ENCODE measurements at regions not wholly inside any gene's neighbourhood (a gene's known extent, or its start where the extent isn't known, plus 50 kb on each side); places are given as distances from the start of the nearest gene placed in this dataset.

GRCh38 chr5:15334551-15335266, 165.3 kb upstream of the FBXL7 start:
- DNase-seq (ENCODE audit: extremely low spot score in 2 of 2), result no peak
- no peak for TF ChIP-seq CTCF (IDR thresholded peaks at IDR 0.05)
- no peak for TF ChIP-seq POLR2AphosphoS5 (IDR thresholded peaks at IDR 0.05; ENCODE audit: insufficient read depth in 1 of 2, low read depth in 1 of 2)
- no peak for TF ChIP-seq POLR2A (IDR thresholded peaks at IDR 0.05)
- Histone ChIP-seq H3K27ac (no peak overlapping the region), H3K36me3 (no peaks in the 10 kb centered on the region), H3K4me3 (no peak overlapping the region), H3K9me3 (no peaks in the 10 kb centered on the region), H3K4me1 (no peaks in the 10 kb centered on the region), H3K27me3 (no peaks in the 10 kb centered on the region)
- intact Hi-C loops (cut with DNase I), result no loop called here

- no peaks in the 10 kb centered on the region for H3K36me3 ChIP-seq
- no peaks in the 10 kb centered on the region for H3K4me1 ChIP-seq
- intact Hi-C loops (cut with DNase I), result no loop called here
- H3K27me3 ChIP-seq, result no peaks in the 10 kb centered on the region
- H3K27ac ChIP-seq, result no peak overlapping the region
- H3K9me3 ChIP-seq, result no peaks in the 10 kb centered on the region
- H3K4me3 ChIP-seq, result no peak overlapping the region
- no peak for TF ChIP-seq CTCF (IDR thresholded peaks at IDR 0.05)
- TF ChIP-seq POLR2AphosphoS5 (IDR thresholded peaks at IDR 0.05; ENCODE audit: insufficient read depth in 1 of 2, low read depth in 1 of 2), result no peak
- TF ChIP-seq POLR2A (IDR thresholded peaks at IDR 0.05), result no peak
- no peak for DNase-seq (ENCODE audit: extremely low spot score in 2 of 2)
Measured at GRCh38 chr5:15333091-15333490, 166.9 kb upstream of the FBXL7 start.

GRCh38 chr5:15326932-15327331, 173.0 kb upstream of the FBXL7 start:
- intact Hi-C loops (cut with DNase I), result no loop called here
- no peak overlapping the region for H3K27ac ChIP-seq
- DNase-seq (ENCODE audit: extremely low spot score in 2 of 2), result no peak
- no peaks in the 10 kb centered on the region for H3K9me3 ChIP-seq
- H3K4me3 ChIP-seq, result no peak overlapping the region
- no peaks in the 10 kb centered on the region for H3K36me3 ChIP-seq
- H3K27me3 ChIP-seq, result no peaks in the 10 kb centered on the region
- H3K4me1 ChIP-seq, result no peaks in the 10 kb centered on the region
- TF ChIP-seq CTCF (IDR thresholded peaks at IDR 0.05) (no peak), POLR2A (IDR thresholded peaks at IDR 0.05) (no peak), POLR2AphosphoS5 (IDR thresholded peaks at IDR 0.05; ENCODE audit: insufficient read depth in 1 of 2, low read depth in 1 of 2) (no peak)

GRCh38 chr5:15326471-15326870, 173.5 kb upstream of the FBXL7 start:
- DNase-seq (ENCODE audit: extremely low spot score in 2 of 2), result no peak
- Histone ChIP-seq H3K27me3 (no peaks in the 10 kb centered on the region), H3K4me1 (no peaks in the 10 kb centered on the region), H3K4me3 (no peak overlapping the region), H3K9me3 (no peaks in the 10 kb centered on the region), H3K27ac (no peak overlapping the region), H3K36me3 (no peaks in the 10 kb centered on the region)
- TF ChIP-seq POLR2AphosphoS5 (IDR thresholded peaks at IDR 0.05; ENCODE audit: insufficient read depth in 1 of 2, low read depth in 1 of 2), result no peak
- no peak for TF ChIP-seq CTCF (IDR thresholded peaks at IDR 0.05)
- no peak for TF ChIP-seq POLR2A (IDR thresholded peaks at IDR 0.05)
- intact Hi-C loops (cut with DNase I), result no loop called here

- intact Hi-C loops (cut with DNase I), result no loop called here
- H3K9me3 ChIP-seq, result no peaks in the 10 kb centered on the region
- no peaks in the 10 kb centered on the region for H3K4me1 ChIP-seq
- DNase-seq (ENCODE audit: extremely low spot score in 2 of 2), result no peak
- TF ChIP-seq CTCF (IDR thresholded peaks at IDR 0.05) (no peak), POLR2AphosphoS5 (IDR thresholded peaks at IDR 0.05; ENCODE audit: insufficient read depth in 1 of 2, low read depth in 1 of 2) (no peak), POLR2A (IDR thresholded peaks at IDR 0.05) (no peak)
- H3K27me3 ChIP-seq, result no peaks in the 10 kb centered on the region
- H3K36me3 ChIP-seq, result no peaks in the 10 kb centered on the region
- H3K27ac ChIP-seq, result no peak overlapping the region
- H3K4me3 ChIP-seq, result no peak overlapping the region
Measured at GRCh38 chr5:15322421-15322820, 177.6 kb upstream of the FBXL7 start.

All from vagina (tissue), 2 donors.